ENCODE measurements at regions not wholly inside any gene's neighbourhood (a gene's known extent, or its start where the extent isn't known, plus 50 kb on each side); places are given as distances from the start of the nearest gene placed in this dataset.

DNA sequence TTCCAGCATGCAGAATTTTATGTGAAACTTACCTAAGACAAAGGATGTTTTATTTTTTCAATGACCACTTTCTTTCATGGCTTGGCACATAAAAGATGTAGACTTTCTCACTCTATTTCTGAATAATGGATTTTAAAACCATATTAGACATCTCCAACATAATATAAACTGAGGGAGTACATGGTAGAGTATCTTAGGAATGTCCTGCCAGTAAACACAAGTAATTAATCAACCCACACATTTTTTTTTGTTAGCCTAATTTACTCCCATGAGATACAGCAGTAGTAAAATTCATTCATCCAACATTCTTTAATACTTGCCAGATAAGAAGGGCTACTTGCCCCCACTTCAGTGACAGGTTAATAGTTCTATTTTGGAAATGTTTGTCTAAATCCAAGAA, 235.4 kb upstream of the ADAMTS5 start:
- no peaks in the 10 kb centered on the region for H4K20me1 ChIP-seq (replicated peaks; ENCODE audit: control insufficient read depth, insufficient read depth, low read length)
- no peak for DNase-seq (ENCODE audit: extremely low read depth in 1 of 4, low spot score in 3 of 4)
- no peak overlapping the region for H2AFZ ChIP-seq (ENCODE audit: low read depth, low read length)
- ATAC-seq = no peak
- no peaks in the 10 kb centered on the region for H3K4me1 ChIP-seq (replicated peaks in 1 of 2; ENCODE audit: control insufficient read depth in 2 of 2, insufficient read depth in 2 of 2, low read length in 2 of 2)
- H3K9me1 ChIP-seq (ENCODE audit: control insufficient read depth, insufficient read depth, low read length) = no peaks in the 10 kb centered on the region
- no peak overlapping the region for H3K4me2 ChIP-seq (ENCODE audit: insufficient read depth, low read length)
- no peak overlapping the region for H3K9ac ChIP-seq (ENCODE audit: insufficient read depth in 1 of 2, low read depth in 2 of 2, low read length in 2 of 2)
- no TSS peak for BruUV-seq (replicated peaks)
- in situ Hi-C loops (cut with MboI) = no loop called here
- no peaks in the 10 kb centered on the region for H3K36me3 ChIP-seq (ENCODE audit: control insufficient read depth, insufficient read depth, low read length)
- no peaks in the 10 kb centered on the region for H3K9me3 ChIP-seq (replicated peaks; ENCODE audit: control insufficient read depth, insufficient read depth, low read depth, low read length)
- intact Hi-C loops (cut with micrococcal nuclease) = no loop called here
- H3K27ac ChIP-seq (ENCODE audit: extremely low read depth, low read depth, low read length) = no peak overlapping the region
- CTCF ChIA-PET (ENCODE audit: low intra/inter-chr PET ratio) = no interaction called here
- POLR2A ChIA-PET = no interaction called here
- H3K79me2 ChIP-seq (ENCODE audit: control insufficient read depth, insufficient read depth, low read length) = no peaks in the 10 kb centered on the region
- H3K27me3 ChIP-seq (ENCODE audit: control insufficient read depth in 2 of 2, insufficient read depth in 2 of 2, low read length in 2 of 2) = no peaks in the 10 kb centered on the region
- H3K4me3 ChIP-seq = no peak overlapping the region
- no peak for FAIRE-seq
- TF ChIP-seq ARHGAP35 (IDR thresholded peaks at IDR 0.05; ENCODE audit: partially characterized antibody) = no peak
- no peak for TF ChIP-seq GABPA (tag; conservative IDR thresholded peaks at IDR 0.05; ENCODE audit: low read depth)
- no peak for TF ChIP-seq CREM (IDR thresholded peaks at IDR 0.05; ENCODE audit: low read depth)
- TF ChIP-seq, protein P1, sequence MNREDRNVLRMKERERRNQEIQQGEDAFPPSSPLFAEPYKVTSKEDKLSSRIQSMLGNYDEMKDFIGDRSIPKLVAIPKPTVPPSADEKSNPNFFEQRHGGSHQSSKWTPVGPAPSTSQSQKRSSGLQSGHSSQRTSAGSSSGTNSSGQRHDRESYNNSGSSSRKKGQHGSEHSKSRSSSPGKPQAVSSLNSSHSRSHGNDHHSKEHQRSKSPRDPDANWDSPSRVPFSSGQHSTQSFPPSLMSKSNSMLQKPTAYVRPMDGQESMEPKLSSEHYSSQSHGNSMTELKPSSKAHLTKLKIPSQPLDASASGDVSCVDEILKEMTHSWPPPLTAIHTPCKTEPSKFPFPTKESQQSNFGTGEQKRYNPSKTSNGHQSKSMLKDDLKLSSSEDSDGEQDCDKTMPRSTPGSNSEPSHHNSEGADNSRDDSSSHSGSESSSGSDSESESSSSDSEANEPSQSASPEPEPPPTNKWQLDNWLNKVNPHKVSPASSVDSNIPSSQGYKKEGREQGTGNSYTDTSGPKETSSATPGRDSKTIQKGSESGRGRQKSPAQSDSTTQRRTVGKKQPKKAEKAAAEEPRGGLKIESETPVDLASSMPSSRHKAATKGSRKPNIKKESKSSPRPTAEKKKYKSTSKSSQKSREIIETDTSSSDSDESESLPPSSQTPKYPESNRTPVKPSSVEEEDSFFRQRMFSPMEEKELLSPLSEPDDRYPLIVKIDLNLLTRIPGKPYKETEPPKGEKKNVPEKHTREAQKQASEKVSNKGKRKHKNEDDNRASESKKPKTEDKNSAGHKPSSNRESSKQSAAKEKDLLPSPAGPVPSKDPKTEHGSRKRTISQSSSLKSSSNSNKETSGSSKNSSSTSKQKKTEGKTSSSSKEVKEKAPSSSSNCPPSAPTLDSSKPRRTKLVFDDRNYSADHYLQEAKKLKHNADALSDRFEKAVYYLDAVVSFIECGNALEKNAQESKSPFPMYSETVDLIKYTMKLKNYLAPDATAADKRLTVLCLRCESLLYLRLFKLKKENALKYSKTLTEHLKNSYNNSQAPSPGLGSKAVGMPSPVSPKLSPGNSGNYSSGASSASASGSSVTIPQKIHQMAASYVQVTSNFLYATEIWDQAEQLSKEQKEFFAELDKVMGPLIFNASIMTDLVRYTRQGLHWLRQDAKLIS (CRISPR knock-in tag; IDR thresholded peaks at IDR 0.05) = no peak
- no peak for TF ChIP-seq SLC30A9 (CRISPR knock-in tag; IDR thresholded peaks at IDR 0.05)
- no peak for TF ChIP-seq POLR2A (conservative IDR thresholded peaks at IDR 0.05)
